ENCODE measurements at regions not wholly inside any gene's neighbourhood (a gene's known extent, or its start where the extent isn't known, plus 50 kb on each side); places are given as distances from the start of the nearest gene placed in this dataset.

- H3K27me3 Mint-ChIP-seq: no peaks in the 10 kb centered on the region
- no peak overlapping the region for H3K4me3 Mint-ChIP-seq (ENCODE audit: low read depth)
- no peaks in the 10 kb centered on the region for H3K36me3 Mint-ChIP-seq (ENCODE audit: insufficient read depth)
- no peak overlapping the region for H3K27ac Mint-ChIP-seq
- peaks cover 3% of the 10 kb centered on the region for H3K9me3 Mint-ChIP-seq (ENCODE audit: low read depth)
- peaks cover 12% of the 10 kb centered on the region for H3K4me1 Mint-ChIP-seq (ENCODE audit: low read depth)
- no peak for DNase-seq (ENCODE audit: low spot score, unreplicated experiment)
- TF ChIP-seq CTCF (IDR thresholded peaks at IDR 0.05; ENCODE audit: unreplicated experiment): no peak
Observed at GRCh38 chr5:124796495-124796894, 50.1 kb upstream of the ZNF608 start.

DNA sequence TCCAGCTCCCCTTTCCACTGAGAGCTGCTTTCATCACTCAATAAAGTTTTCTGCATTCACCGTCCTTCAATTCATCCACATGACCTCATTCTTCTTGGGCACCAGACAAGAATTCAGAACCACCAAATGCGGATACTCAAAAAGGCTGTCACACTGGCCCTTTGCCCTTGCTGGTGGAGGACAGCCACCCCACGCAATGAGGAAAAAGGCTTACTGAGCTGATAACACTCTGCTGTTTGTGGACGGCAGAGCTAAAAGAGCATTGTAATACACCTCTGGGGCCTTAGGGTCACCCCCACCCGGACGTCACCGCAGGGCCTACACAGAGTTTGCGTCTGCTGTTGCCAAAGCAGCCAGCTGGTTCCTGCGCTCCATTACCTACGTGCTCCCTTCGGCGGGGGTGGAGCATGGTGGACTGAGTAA is 51.2 kb upstream of the ZNF608 start:
- no peaks in the 10 kb centered on the region for H3K27me3 Mint-ChIP-seq
- H3K4me3 Mint-ChIP-seq (ENCODE audit: low read depth): no peak overlapping the region
- no peaks in the 10 kb centered on the region for H3K36me3 Mint-ChIP-seq (ENCODE audit: insufficient read depth)
- no peak for DNase-seq (ENCODE audit: low spot score, unreplicated experiment)
- TF ChIP-seq CTCF (IDR thresholded peaks at IDR 0.05; ENCODE audit: unreplicated experiment): no peak
- H3K9me3 Mint-ChIP-seq (ENCODE audit: low read depth): no peaks in the 10 kb centered on the region
- no peak overlapping the region for H3K27ac Mint-ChIP-seq
- peaks cover 6% of the 10 kb centered on the region for H3K4me1 Mint-ChIP-seq (ENCODE audit: low read depth)

DNA sequence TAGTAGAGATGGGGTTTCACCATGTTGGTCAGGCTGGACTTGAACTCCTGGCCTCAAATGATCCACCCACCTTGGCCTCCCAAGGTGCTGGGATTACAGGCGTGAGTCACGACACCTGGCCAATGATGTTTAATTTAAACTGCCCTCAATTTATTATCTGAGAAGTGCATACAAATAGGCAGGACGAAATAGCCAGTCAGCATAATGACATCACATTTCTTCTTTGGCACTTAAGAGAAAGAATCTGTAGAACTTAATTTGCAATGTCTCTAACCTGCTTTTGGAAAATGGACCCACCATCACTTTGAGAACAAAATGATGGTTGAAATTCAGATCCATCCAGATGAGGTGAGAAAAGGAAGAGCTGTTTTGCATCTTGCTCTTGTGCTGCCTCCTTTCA is 52.5 kb upstream of the ZNF608 start:
- TF ChIP-seq CTCF (IDR thresholded peaks at IDR 0.05; ENCODE audit: unreplicated experiment): no peak
- Mint-ChIP-seq H3K27ac (no peak overlapping the region), H3K36me3 (ENCODE audit: insufficient read depth) (no peaks in the 10 kb centered on the region), H3K4me3 (ENCODE audit: low read depth) (no peak overlapping the region), H3K4me1 (ENCODE audit: low read depth) (peaks cover 5% of the 10 kb centered on the region), H3K27me3 (no peaks in the 10 kb centered on the region), H3K9me3 (ENCODE audit: low read depth) (no peaks in the 10 kb centered on the region)
- DNase-seq (ENCODE audit: low spot score, unreplicated experiment): no peak

DNA sequence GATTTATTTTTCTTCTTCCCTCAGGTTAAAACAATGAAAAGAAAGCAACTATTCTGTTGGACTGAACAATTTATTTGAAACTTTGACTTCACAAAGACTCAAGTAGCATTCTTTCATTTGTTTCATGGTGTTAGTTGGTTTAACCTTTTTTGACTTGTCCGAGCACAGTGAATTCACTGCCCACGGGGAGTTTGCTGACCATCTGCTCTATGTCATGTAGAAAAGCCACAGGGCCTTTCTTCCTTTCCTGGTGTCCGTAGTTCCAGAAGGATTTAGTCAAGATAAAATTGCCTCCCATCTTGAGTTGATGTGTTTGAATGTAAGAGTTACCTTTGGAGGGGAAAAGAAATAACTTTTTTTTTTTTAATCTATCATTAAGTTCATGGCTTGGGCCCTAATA is 55.1 kb upstream of the ZNF608 start:
- no peak for TF ChIP-seq CTCF (IDR thresholded peaks at IDR 0.05; ENCODE audit: unreplicated experiment)
- H3K4me3 Mint-ChIP-seq (ENCODE audit: low read depth): no peak overlapping the region

DNA sequence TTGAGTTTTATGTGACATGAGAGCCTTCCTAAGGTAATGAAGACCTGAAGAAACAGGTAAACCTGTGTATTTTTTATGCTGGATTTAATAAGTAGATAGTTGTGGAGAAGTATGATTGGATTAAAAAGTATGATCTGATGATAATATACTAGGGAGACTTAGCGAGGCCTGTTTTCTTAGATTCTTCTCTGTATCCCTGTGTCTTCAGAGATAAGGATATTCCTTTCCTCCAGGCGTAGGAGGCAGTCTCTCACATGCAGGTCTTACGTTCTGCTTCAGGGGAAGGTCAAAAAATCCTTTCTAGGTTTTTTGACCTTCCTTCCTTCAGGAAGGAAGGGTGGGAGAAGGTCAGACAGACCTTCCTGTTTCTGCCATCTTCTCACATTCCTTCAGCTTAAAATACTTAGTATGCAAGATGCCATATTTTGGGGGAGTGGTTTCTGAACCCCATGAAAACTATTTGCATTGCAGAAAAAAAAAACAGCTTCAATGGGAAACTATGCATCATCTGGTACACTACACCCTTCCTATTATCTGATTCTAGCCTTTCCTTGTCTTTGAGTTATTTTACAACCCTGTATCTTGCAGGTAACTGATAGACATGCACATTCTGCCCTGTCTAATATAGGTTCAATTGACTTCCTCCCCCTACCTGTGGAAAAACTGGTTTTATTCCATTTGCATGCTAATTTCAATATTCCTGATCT is 57.3 kb upstream of the ZNF608 start:
- Mint-ChIP-seq H3K9me3 (ENCODE audit: low read depth) (no peaks in the 10 kb centered on the region), H3K4me1 (ENCODE audit: low read depth) (peaks cover 5% of the 10 kb centered on the region), H3K4me3 (ENCODE audit: low read depth) (no peak overlapping the region), H3K27ac (no peak overlapping the region), H3K36me3 (ENCODE audit: insufficient read depth) (no peaks in the 10 kb centered on the region), H3K27me3 (no peaks in the 10 kb centered on the region)
- DNase-seq (ENCODE audit: low spot score, unreplicated experiment): no peak
- TF ChIP-seq CTCF (IDR thresholded peaks at IDR 0.05; ENCODE audit: unreplicated experiment): no peak

More for the DNA sequence above, 55.1 kb upstream of the ZNF608 start:
- no peaks in the 10 kb centered on the region for H3K27me3 Mint-ChIP-seq
- peaks cover 5% of the 10 kb centered on the region for H3K4me1 Mint-ChIP-seq (ENCODE audit: low read depth)
- DNase-seq (ENCODE audit: low spot score, unreplicated experiment): no peak
- H3K9me3 Mint-ChIP-seq (ENCODE audit: low read depth): no peaks in the 10 kb centered on the region
- H3K36me3 Mint-ChIP-seq (ENCODE audit: insufficient read depth): no peaks in the 10 kb centered on the region
- H3K27ac Mint-ChIP-seq: no peak overlapping the region
